Uterus (tissue), 2 donors: ENCODE measurements at regions not wholly inside any gene's neighbourhood (a gene's known extent, or its start where the extent isn't known, plus 50 kb on each side); places are given as distances from the start of the nearest gene placed in this dataset.
"Not testable (repeated sequence)": the region's sequence is repeated elsewhere in the genome, so short reads cannot be mapped to it uniquely, and the experiment has no call there.

Experiments used
- CTCF ChIP-seq, 4 experiments: fragments of 200-600 bp in 2 of 4; fragments of 450-650 bp in 2 of 4; sonication (generic) in 2 of 4; IDR thresholded peaks; one replicate each; pipeline ENCODE4 v1.5.1; 2016 to 2019; ENCODE audit warnings: antibody characterized with exemption in 4 of 4, mild to moderate bottlenecking in 2 of 4, moderate library complexity in 1 of 4
- POLR2A ChIP-seq, 2 donors: fragments of 450-650 bp; IDR thresholded peaks; one replicate each; pipeline ENCODE4 v1.6.1; 2016; ENCODE audit warnings: antibody characterized with exemption in 2 of 2, mild to moderate bottlenecking in 1 of 2, moderate library complexity in 1 of 2

GRCh38 chr2:57493966-57494365 is 552.6 kb upstream of the VRK2 start:
- TF ChIP-seq CTCF, POLR2A (IDR thresholded peaks at IDR 0.05): not testable (repeated sequence)
